ENCODE measurements at regions not wholly inside any gene's neighbourhood (a gene's known extent, or its start where the extent isn't known, plus 50 kb on each side); places are given as distances from the start of the nearest gene placed in this dataset.

- no peak for TF ChIP-seq CTCF (IDR thresholded peaks at IDR 0.05; ENCODE audit: insufficient read depth, low read depth, low read length)
- no peak for TF ChIP-seq EZH2 (IDR thresholded peaks at IDR 0.05; ENCODE audit: insufficient read depth, low read length)
Measured at GRCh38 chr14:37972941-37973887, 234.5 kb upstream of the SSTR1 start.

Measured in astrocyte (in vitro differentiated cells and primary cell).